ENCODE measurements at regions not wholly inside any gene's neighbourhood (a gene's known extent, or its start where the extent isn't known, plus 50 kb on each side); places are given as distances from the start of the nearest gene placed in this dataset.
"Not testable (repeated sequence)": the region's sequence is repeated elsewhere in the genome, so short reads cannot be mapped to it uniquely, and the experiment has no call there.

DNA sequence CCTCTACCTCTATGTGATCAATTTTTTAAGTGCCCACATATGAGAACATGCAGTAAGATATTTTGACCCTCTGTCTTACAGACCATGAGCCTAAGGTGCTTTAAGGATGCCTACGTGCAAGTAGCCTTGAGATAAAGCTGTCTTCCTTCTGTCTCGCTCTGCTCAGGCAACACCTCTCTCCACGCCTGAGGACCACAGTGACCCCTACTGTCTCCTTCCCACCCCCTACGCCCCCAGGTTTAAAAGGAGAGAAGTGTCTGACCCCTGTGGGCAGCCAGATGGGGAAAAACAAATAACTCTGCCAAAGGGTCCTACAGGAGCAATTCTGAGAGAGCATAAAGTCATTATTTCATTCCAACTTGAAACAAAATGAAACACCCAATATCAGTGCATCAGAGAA lies 286.4 kb upstream of the TMEM132C start:
- Histone ChIP-seq H3K27ac (no peak overlapping the region), H3K4me3 (no peak overlapping the region), H3K79me2 (ENCODE audit: low read depth) (no peaks in the 10 kb centered on the region), H3K36me3 (ENCODE audit: low read depth) (no peaks in the 10 kb centered on the region), H2AFZ (no peak overlapping the region), H3K4me1 (replicated peaks; ENCODE audit: insufficient read depth) (no peaks in the 10 kb centered on the region), H3K9me2 (ENCODE audit: insufficient read depth) (no peaks in the 10 kb centered on the region), H3K4me2 (no peak overlapping the region), H3F3A (ENCODE audit: insufficient read depth, low read depth) (no peaks in the 10 kb centered on the region), H3K9me3 (ENCODE audit: insufficient read depth, low read depth) (no peaks in the 10 kb centered on the region), H4K20me1 (ENCODE audit: insufficient read depth) (no peaks in the 10 kb centered on the region), H3K27me3 (ENCODE audit: insufficient read depth, low read depth) (no peaks in the 10 kb centered on the region)
- no peak for DNase-seq
- ChIA-PET POLR2A (ENCODE audit: unreplicated experiment) (no interaction called here), CTCF (no interaction called here)
- intact Hi-C loops (cut with micrococcal nuclease; ENCODE audit: unreplicated experiment): no loop called here
- TF ChIP-seq EZH2 (IDR thresholded peaks at IDR 0.05; ENCODE audit: low read depth): no peak
- TF ChIP-seq, protein P1, sequence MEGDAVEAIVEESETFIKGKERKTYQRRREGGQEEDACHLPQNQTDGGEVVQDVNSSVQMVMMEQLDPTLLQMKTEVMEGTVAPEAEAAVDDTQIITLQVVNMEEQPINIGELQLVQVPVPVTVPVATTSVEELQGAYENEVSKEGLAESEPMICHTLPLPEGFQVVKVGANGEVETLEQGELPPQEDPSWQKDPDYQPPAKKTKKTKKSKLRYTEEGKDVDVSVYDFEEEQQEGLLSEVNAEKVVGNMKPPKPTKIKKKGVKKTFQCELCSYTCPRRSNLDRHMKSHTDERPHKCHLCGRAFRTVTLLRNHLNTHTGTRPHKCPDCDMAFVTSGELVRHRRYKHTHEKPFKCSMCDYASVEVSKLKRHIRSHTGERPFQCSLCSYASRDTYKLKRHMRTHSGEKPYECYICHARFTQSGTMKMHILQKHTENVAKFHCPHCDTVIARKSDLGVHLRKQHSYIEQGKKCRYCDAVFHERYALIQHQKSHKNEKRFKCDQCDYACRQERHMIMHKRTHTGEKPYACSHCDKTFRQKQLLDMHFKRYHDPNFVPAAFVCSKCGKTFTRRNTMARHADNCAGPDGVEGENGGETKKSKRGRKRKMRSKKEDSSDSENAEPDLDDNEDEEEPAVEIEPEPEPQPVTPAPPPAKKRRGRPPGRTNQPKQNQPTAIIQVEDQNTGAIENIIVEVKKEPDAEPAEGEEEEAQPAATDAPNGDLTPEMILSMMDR (conservative IDR thresholded peaks at IDR 0.05): no peak
- no TSS peak for BruUV-seq (replicated peaks)

DNA sequence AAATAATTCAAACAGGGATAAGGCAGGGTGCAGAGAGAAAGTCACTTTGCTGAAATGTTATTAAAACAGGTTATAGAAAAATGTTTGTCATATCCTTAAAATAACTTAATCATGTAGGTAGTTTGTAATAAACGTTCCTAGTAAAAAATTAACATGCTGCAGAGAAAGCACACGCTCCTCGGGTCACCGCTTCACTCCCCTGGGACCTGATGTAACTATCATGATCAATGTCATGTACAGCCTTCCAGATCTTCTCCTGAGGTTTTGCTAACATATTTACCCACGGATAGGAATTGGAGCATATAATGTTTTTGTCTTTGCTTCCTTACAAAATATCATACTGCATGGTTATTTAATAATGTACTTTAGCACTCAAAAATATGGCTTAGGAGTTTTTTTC lies 285.1 kb upstream of the TMEM132C start:
- Histone ChIP-seq H3K79me2 (ENCODE audit: low read depth) (no peaks in the 10 kb centered on the region), H3K9me2 (ENCODE audit: insufficient read depth) (no peaks in the 10 kb centered on the region), H3K36me3 (ENCODE audit: low read depth) (no peaks in the 10 kb centered on the region), H2AFZ (no peak overlapping the region), H3K9me3 (ENCODE audit: insufficient read depth, low read depth) (no peaks in the 10 kb centered on the region), H3F3A (ENCODE audit: insufficient read depth, low read depth) (no peaks in the 10 kb centered on the region), H3K4me3 (no peak overlapping the region), H3K27me3 (ENCODE audit: insufficient read depth, low read depth) (no peaks in the 10 kb centered on the region), H4K20me1 (ENCODE audit: insufficient read depth) (no peaks in the 10 kb centered on the region), H3K4me2 (no peak overlapping the region), H3K4me1 (replicated peaks; ENCODE audit: insufficient read depth) (no peaks in the 10 kb centered on the region), H3K27ac (no peak overlapping the region)
- ChIA-PET POLR2A (ENCODE audit: unreplicated experiment) (no interaction called here), CTCF (no interaction called here)
- BruUV-seq (replicated peaks): no TSS peak
- DNase-seq: no peak
- TF ChIP-seq, protein P1 (conservative IDR thresholded peaks at IDR 0.05): no peak
- TF ChIP-seq EZH2 (IDR thresholded peaks at IDR 0.05; ENCODE audit: low read depth): no peak
- intact Hi-C loops (cut with micrococcal nuclease; ENCODE audit: unreplicated experiment): no loop called here

DNA sequence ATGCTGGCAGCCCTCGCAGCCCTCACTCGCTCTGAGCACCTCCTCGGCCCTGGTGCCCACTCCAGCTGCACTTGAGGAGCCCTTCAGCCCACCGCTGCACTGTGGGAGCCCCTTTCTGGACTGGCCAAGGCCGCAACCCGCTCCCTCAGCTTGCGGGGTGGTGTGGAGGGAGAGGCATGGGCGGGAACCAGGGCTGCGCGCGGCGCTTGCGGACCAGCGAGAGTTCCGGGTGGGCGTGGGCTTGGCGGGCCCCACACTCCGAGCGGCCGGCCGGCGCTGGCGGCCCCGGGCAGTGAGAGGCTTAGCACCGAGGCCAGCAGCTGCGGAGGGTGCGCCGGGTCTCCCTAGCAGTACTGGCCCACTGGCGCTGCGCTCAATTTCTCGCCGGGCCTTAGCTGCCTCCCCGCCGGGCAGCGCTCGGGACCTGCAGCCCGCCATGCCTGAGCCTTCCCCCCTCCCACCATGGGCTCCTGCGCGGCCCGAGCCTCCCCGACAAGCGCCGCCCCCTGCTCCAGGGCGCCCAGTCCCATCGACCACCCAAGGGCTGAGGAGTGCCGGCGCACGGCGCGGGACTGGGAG lies 283.7 kb upstream of the TMEM132C start:
- H3K4me1 ChIP-seq (replicated peaks; ENCODE audit: insufficient read depth); H3K79me2 ChIP-seq (ENCODE audit: low read depth); intact Hi-C loops (cut with micrococcal nuclease; ENCODE audit: unreplicated experiment); BruUV-seq (replicated peaks); H3K36me3 ChIP-seq (ENCODE audit: low read depth); H3K9me2 ChIP-seq (ENCODE audit: insufficient read depth); H3K27ac ChIP-seq; H3K9me3 ChIP-seq (ENCODE audit: insufficient read depth, low read depth); CTCF ChIA-PET; H2AFZ ChIP-seq; DNase-seq; H4K20me1 ChIP-seq (ENCODE audit: insufficient read depth); H3F3A ChIP-seq (ENCODE audit: insufficient read depth, low read depth); H3K27me3 ChIP-seq (ENCODE audit: insufficient read depth, low read depth); POLR2A ChIA-PET (ENCODE audit: unreplicated experiment); H3K4me2 ChIP-seq; H3K4me3 ChIP-seq: not testable (repeated sequence)

DNA sequence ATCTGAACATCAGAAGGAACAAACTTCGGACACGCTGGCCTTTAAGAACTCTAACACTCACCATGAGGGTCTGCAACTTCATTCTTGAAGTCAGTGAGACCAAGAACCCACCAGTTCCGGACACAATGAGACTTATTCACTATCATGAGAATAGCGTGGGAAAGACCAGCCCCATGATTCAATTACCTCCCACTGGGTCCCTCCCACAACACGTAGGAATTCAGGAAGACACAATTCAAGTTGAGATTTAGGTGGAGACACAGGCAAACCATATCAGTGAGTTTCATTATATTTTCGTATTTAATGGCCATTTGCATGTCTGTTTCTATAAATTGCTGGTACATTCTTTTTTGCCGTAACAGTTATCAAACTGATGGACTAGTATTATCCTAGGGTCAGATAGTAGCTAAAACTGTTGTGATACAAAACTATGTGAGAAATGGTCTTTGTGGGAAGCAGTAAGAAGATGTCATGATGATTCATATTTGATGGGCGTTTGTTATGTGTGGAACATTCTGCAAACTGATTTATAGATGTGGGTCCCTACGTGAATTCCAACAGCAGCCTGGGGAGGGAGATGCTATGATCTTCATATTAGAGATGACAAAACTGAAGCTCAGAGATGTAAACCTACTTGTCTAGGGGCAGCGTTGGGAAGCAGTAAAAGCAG lies 282.4 kb upstream of the TMEM132C start:
- CTCF ChIA-PET: no interaction called here
- Histone ChIP-seq H3K4me2 (no peak overlapping the region), H3K9me2 (ENCODE audit: insufficient read depth) (no peaks in the 10 kb centered on the region), H3K79me2 (ENCODE audit: low read depth) (no peaks in the 10 kb centered on the region), H3F3A (ENCODE audit: insufficient read depth, low read depth) (no peaks in the 10 kb centered on the region), H3K27me3 (ENCODE audit: insufficient read depth, low read depth) (no peaks in the 10 kb centered on the region), H3K27ac (no peak overlapping the region), H2AFZ (no peak overlapping the region), H4K20me1 (ENCODE audit: insufficient read depth) (no peaks in the 10 kb centered on the region), H3K9me3 (ENCODE audit: insufficient read depth, low read depth) (no peaks in the 10 kb centered on the region), H3K4me1 (replicated peaks; ENCODE audit: insufficient read depth) (no peaks in the 10 kb centered on the region), H3K36me3 (ENCODE audit: low read depth) (no peaks in the 10 kb centered on the region), H3K4me3 (no peak overlapping the region)
- POLR2A ChIA-PET (ENCODE audit: unreplicated experiment): no interaction called here
- no peak for DNase-seq
- intact Hi-C loops (cut with micrococcal nuclease; ENCODE audit: unreplicated experiment): no loop called here
- BruUV-seq (replicated peaks): no TSS peak
- TF ChIP-seq EZH2 (IDR thresholded peaks at IDR 0.05; ENCODE audit: low read depth): no peak
- TF ChIP-seq, protein P1 (conservative IDR thresholded peaks at IDR 0.05): no peak
